Stimulated activated effector memory CD8-positive, alpha-beta T cell treated with anti-CD3 and anti-CD28 coated beads, Interleukin-12 subunit alpha, Interleukin-12 subunit beta, amount 100 ng/mL, for 72 hours (primary cell): ENCODE measurements at regions not wholly inside any gene's neighbourhood (a gene's known extent, or its start where the extent isn't known, plus 50 kb on each side); places are given as distances from the start of the nearest gene placed in this dataset.

ENCODE experiments used
- ATAC-seq: fragments of 150-1000 bp; cut with Tn5 transposase; 2 replicates; pipeline ENCODE4 v1.10.0; 2021
- DNase-seq, 2 donors: peaks; one replicate each; pipeline ENCODE4 v3.0.0; 2021 to 2022; ENCODE audit warnings: low spot score in 2 of 2
- H3K27ac Mint-ChIP-seq: one replicate; pipeline ENCODE4 v1.8.0; 2022; ENCODE audit warnings: mild to moderate bottlenecking, mixed read lengths
- H3K36me3 Mint-ChIP-seq: one replicate; pipeline ENCODE4 v1.8.0; 2022; ENCODE audit warnings: mild to moderate bottlenecking, mixed read lengths
- H3K4me1 Mint-ChIP-seq: one replicate; pipeline ENCODE4 v1.8.0; 2022; ENCODE audit warnings: mixed read lengths
- H3K4me3 Mint-ChIP-seq: one replicate; pipeline ENCODE4 v1.8.0; 2022; ENCODE audit warnings: mild to moderate bottlenecking, mixed read lengths
- H3K9me3 Mint-ChIP-seq: one replicate; pipeline ENCODE4 v1.8.0; 2022; ENCODE audit warnings: mixed read lengths

- H3K27ac Mint-ChIP-seq: no peak overlapping the region
- ATAC-seq (no peak), DNase-seq (no peak)
- H3K4me1 Mint-ChIP-seq: peaks cover 4% of the 10 kb centered on the region
- H3K9me3 Mint-ChIP-seq: no peaks in the 10 kb centered on the region
- no peak overlapping the region for H3K4me3 Mint-ChIP-seq
- H3K36me3 Mint-ChIP-seq: no peaks in the 10 kb centered on the region
Observed at GRCh38 chr16:86297866-86298757, 212.2 kb upstream of the FOXF1 start.

- H3K36me3 Mint-ChIP-seq: no peaks in the 10 kb centered on the region
- no peak for DNase-seq
- H3K9me3 Mint-ChIP-seq: no peaks in the 10 kb centered on the region
- no peak overlapping the region for H3K27ac Mint-ChIP-seq
- H3K4me1 Mint-ChIP-seq: peaks cover 4% of the 10 kb centered on the region
- ATAC-seq: no peak
- H3K4me3 Mint-ChIP-seq: no peak overlapping the region
Observed at GRCh38 chr16:86298758-86299134, 211.6 kb upstream of the FOXF1 start.

GRCh38 chr16:86299882-86300610 is 210.3 kb upstream of the FOXF1 start:
- no peak overlapping the region for H3K4me3 Mint-ChIP-seq
- ATAC-seq: no peak
- no peaks in the 10 kb centered on the region for H3K36me3 Mint-ChIP-seq
- no peak for DNase-seq
- H3K9me3 Mint-ChIP-seq: no peaks in the 10 kb centered on the region
- H3K27ac Mint-ChIP-seq: no peak overlapping the region
- H3K4me1 Mint-ChIP-seq: peaks cover 4% of the 10 kb centered on the region

- DNase-seq: no peak
- Mint-ChIP-seq H3K27ac (no peak overlapping the region), H3K4me1 (peaks cover 4% of the 10 kb centered on the region), H3K9me3 (no peaks in the 10 kb centered on the region), H3K4me3 (no peak overlapping the region), H3K36me3 (no peaks in the 10 kb centered on the region)
- ATAC-seq: no peak
Observed at GRCh38 chr16:86300746-86301481, 209.4 kb upstream of the FOXF1 start.

GRCh38 chr16:86302421-86303109 is 207.8 kb upstream of the FOXF1 start:
- no peak for ATAC-seq
- Mint-ChIP-seq H3K4me3 (no peak overlapping the region), H3K27ac (no peak overlapping the region), H3K4me1 (peaks cover 4% of the 10 kb centered on the region), H3K36me3 (no peaks in the 10 kb centered on the region), H3K9me3 (no peaks in the 10 kb centered on the region)
- no peak for DNase-seq

GRCh38 chr16:86303787-86304678 is 206.3 kb upstream of the FOXF1 start:
- H3K4me3 Mint-ChIP-seq: no peak overlapping the region
- ATAC-seq (no peak), DNase-seq (no peak)

GRCh38 chr16:86304868-86305267 is 205.5 kb upstream of the FOXF1 start:
- H3K4me1 Mint-ChIP-seq: peaks cover 4% of the 10 kb centered on the region
- H3K27ac Mint-ChIP-seq: no peak overlapping the region
- H3K4me3 Mint-ChIP-seq: no peak overlapping the region
- DNase-seq (no peak), ATAC-seq (no peak)
- no peaks in the 10 kb centered on the region for H3K9me3 Mint-ChIP-seq
- H3K36me3 Mint-ChIP-seq: no peaks in the 10 kb centered on the region

More at GRCh38 chr16:86303787-86304678, 206.3 kb upstream of the FOXF1 start:
- no peaks in the 10 kb centered on the region for H3K36me3 Mint-ChIP-seq
- H3K9me3 Mint-ChIP-seq: no peaks in the 10 kb centered on the region
- H3K27ac Mint-ChIP-seq: no peak overlapping the region
- H3K4me1 Mint-ChIP-seq: peaks cover 4% of the 10 kb centered on the region

- DNase-seq: no peak
- Mint-ChIP-seq H3K9me3 (no peaks in the 10 kb centered on the region), H3K4me1 (peaks cover 4% of the 10 kb centered on the region), H3K27ac (no peak overlapping the region), H3K36me3 (no peaks in the 10 kb centered on the region), H3K4me3 (no peak overlapping the region)
- no peak for ATAC-seq
Observed at GRCh38 chr16:86305440-86305839, 204.9 kb upstream of the FOXF1 start.

- Mint-ChIP-seq H3K9me3 (no peaks in the 10 kb centered on the region), H3K4me3 (no peak overlapping the region), H3K36me3 (no peaks in the 10 kb centered on the region), H3K4me1 (peaks cover 2% of the 10 kb centered on the region), H3K27ac (no peak overlapping the region)
- DNase-seq (no peak), ATAC-seq (no peak)
Observed at GRCh38 chr16:86306011-86306644, 204.2 kb upstream of the FOXF1 start.

- ATAC-seq (no peak), DNase-seq (no peak)
- Mint-ChIP-seq H3K27ac (no peak overlapping the region), H3K4me3 (no peak overlapping the region), H3K4me1 (no peaks in the 10 kb centered on the region), H3K9me3 (no peaks in the 10 kb centered on the region), H3K36me3 (no peaks in the 10 kb centered on the region)
Observed at GRCh38 chr16:86306811-86307513, 203.4 kb upstream of the FOXF1 start.

GRCh38 chr16:86307514-86307903 is 202.8 kb upstream of the FOXF1 start:
- Mint-ChIP-seq H3K36me3 (no peaks in the 10 kb centered on the region), H3K27ac (no peak overlapping the region)

GRCh38 chr16:86308514-86308913 is 201.8 kb upstream of the FOXF1 start:
- DNase-seq: no peak
- ATAC-seq: no peak
- no peaks in the 10 kb centered on the region for H3K4me1 Mint-ChIP-seq
- H3K36me3 Mint-ChIP-seq: no peaks in the 10 kb centered on the region
- no peaks in the 10 kb centered on the region for H3K9me3 Mint-ChIP-seq
- no peak overlapping the region for H3K4me3 Mint-ChIP-seq
- no peak overlapping the region for H3K27ac Mint-ChIP-seq

More at GRCh38 chr16:86307514-86307903, 202.8 kb upstream of the FOXF1 start:
- H3K4me3 Mint-ChIP-seq: no peak overlapping the region
- ATAC-seq (no peak), DNase-seq (no peak)
- H3K9me3 Mint-ChIP-seq: no peaks in the 10 kb centered on the region
- no peaks in the 10 kb centered on the region for H3K4me1 Mint-ChIP-seq

- no peaks in the 10 kb centered on the region for H3K9me3 Mint-ChIP-seq
- DNase-seq (no peak), ATAC-seq (no peak)
- no peak overlapping the region for H3K27ac Mint-ChIP-seq
- no peaks in the 10 kb centered on the region for H3K4me1 Mint-ChIP-seq
- no peak overlapping the region for H3K4me3 Mint-ChIP-seq
- no peaks in the 10 kb centered on the region for H3K36me3 Mint-ChIP-seq
Observed at GRCh38 chr16:86313631-86314030, 196.7 kb upstream of the FOXF1 start.
